ENCODE measurements at regions not wholly inside any gene's neighbourhood (a gene's known extent, or its start where the extent isn't known, plus 50 kb on each side); places are given as distances from the start of the nearest gene placed in this dataset.

GRCh38 chr6:132919045-132919860 is 104.9 kb downstream of the RPS12 start:
- Histone ChIP-seq H3F3A (replicated peaks; ENCODE audit: insufficient read depth) (no peaks in the 10 kb centered on the region), H3K27ac (ENCODE audit: low read depth in 2 of 2, low read length in 1 of 2) (no peak overlapping the region; a peak in 1 of 4 replicates), H2AFZ (ENCODE audit: low read depth) (no peak overlapping the region), H3K4me3 (ENCODE audit: low read depth in 2 of 2, low read length in 1 of 2) (no peak overlapping the region), H3K27me3 (ENCODE audit: insufficient read depth) (no peaks in the 10 kb centered on the region), H3K9me2 (no peaks in the 10 kb centered on the region), H3K79me2 (ENCODE audit: insufficient read depth) (no peaks in the 10 kb centered on the region), H3K4me1 (ENCODE audit: control insufficient read depth in 1 of 2, insufficient read depth in 2 of 2, low read depth in 1 of 2, low read length in 1 of 2) (peaks cover 0 to 3% of the 10 kb centered on the region in 2 experiments; a peak in 2 of 4 replicates), H4K20me1 (ENCODE audit: insufficient read depth) (no peaks in the 10 kb centered on the region), H3K36me3 (replicated peaks in 1 of 2; ENCODE audit: control insufficient read depth in 1 of 2, insufficient read depth in 2 of 2, low read length in 1 of 2) (no peaks in the 10 kb centered on the region), H3K9ac (no peak overlapping the region), H3K4me2 (no peak overlapping the region), H3K9me3 (no peaks in the 10 kb centered on the region)
- WGBS (ENCODE audit: low lambda C conversion rate), result 25% methylated on average over 4 of the region's 4 CpGs
- ChIA-PET CTCF (no interaction called here), POLR2A (no interaction called here)
- peak; percentile 6 for DNase-seq
- TF ChIP-seq JUND (IDR thresholded peaks at IDR 0.05), result no peak
- TF ChIP-seq EP300 (IDR thresholded peaks at IDR 0.05; ENCODE audit: borderline replicate concordance in 1 of 2, low read depth in 1 of 2, low read length in 1 of 2), result 0 out of 4 replicates have a peak, but pooled peaks of 1 of the 2 experiments have one; percentile 20
- no peak for TF ChIP-seq CTCF (IDR thresholded peaks at IDR 0.05)
- TF ChIP-seq IRF3 (IDR thresholded peaks at IDR 0.05; ENCODE audit: low read depth, low read length), result no peak
- peak; percentile 28; the same call in 1 of the 2 replicates for TF ChIP-seq RCOR1 (IDR thresholded peaks at IDR 0.05; ENCODE audit: low read length)
- no peak for TF ChIP-seq FOSL2 (IDR thresholded peaks at IDR 0.05; ENCODE audit: borderline replicate concordance, low read depth)

GRCh38 chr6:132927713-132928112 is 113.3 kb downstream of the RPS12 start:
- H3K27me3 ChIP-seq (ENCODE audit: insufficient read depth), result no peaks in the 10 kb centered on the region
- WGBS (ENCODE audit: low lambda C conversion rate), result 76% methylated on average over 4 of the region's 4 CpGs
- no peak overlapping the region for H3K4me2 ChIP-seq
- no peak overlapping the region for H3K9ac ChIP-seq
- peaks cover 0 to 4% of the 10 kb centered on the region in 2 experiments; a peak in 2 of 4 replicates for H3K4me1 ChIP-seq (ENCODE audit: control insufficient read depth in 1 of 2, insufficient read depth in 2 of 2, low read depth in 1 of 2, low read length in 1 of 2)
- H2AFZ ChIP-seq (ENCODE audit: low read depth), result no peak overlapping the region
- no peak overlapping the region for H3K27ac ChIP-seq (ENCODE audit: low read depth in 2 of 2, low read length in 1 of 2)
- ChIA-PET POLR2A (no interaction called here), CTCF (interaction anchor here (0.8 kb wide), 1 partner anchor 10 kb away, joined by 3 read pairs; no protein-coding TSS in a partner anchor)
- no peak overlapping the region for H3K4me3 ChIP-seq (ENCODE audit: low read depth in 2 of 2, low read length in 1 of 2)
- no peaks in the 10 kb centered on the region for H3K36me3 ChIP-seq (replicated peaks in 1 of 2; ENCODE audit: control insufficient read depth in 1 of 2, insufficient read depth in 2 of 2, low read length in 1 of 2)
- H4K20me1 ChIP-seq (ENCODE audit: insufficient read depth), result no peaks in the 10 kb centered on the region
- H3K9me2 ChIP-seq, result no peaks in the 10 kb centered on the region
- peak; percentile 5 for DNase-seq
- no peaks in the 10 kb centered on the region for H3F3A ChIP-seq (replicated peaks; ENCODE audit: insufficient read depth)
- no peaks in the 10 kb centered on the region for H3K9me3 ChIP-seq
- H3K79me2 ChIP-seq (ENCODE audit: insufficient read depth), result no peaks in the 10 kb centered on the region
- no peak for TF ChIP-seq NRF1 (IDR thresholded peaks at IDR 0.05; ENCODE audit: low read depth, low read length)
- TF ChIP-seq CTCF (IDR thresholded peaks at IDR 0.05), result no peak
- no peak for TF ChIP-seq NFIC (IDR thresholded peaks at IDR 0.05; ENCODE audit: borderline replicate concordance)
- no peak for TF ChIP-seq RCOR1 (IDR thresholded peaks at IDR 0.05; ENCODE audit: low read length)
- TF ChIP-seq FOXJ3 (CRISPR knock-in tag; IDR thresholded peaks at IDR 0.05), result no peak
- no peak for TF ChIP-seq RFX5 (IDR thresholded peaks at IDR 0.05; ENCODE audit: low read length)
- no peak for TF ChIP-seq FOXM1 (IDR thresholded peaks at IDR 0.05; ENCODE audit: low read depth)
- no peak for TF ChIP-seq SIN3A (IDR thresholded peaks at IDR 0.05; ENCODE audit: borderline replicate concordance, low read depth, low read length)
- TF ChIP-seq USF1 (IDR thresholded peaks at IDR 0.05; ENCODE audit: borderline replicate concordance, low read depth), result no peak
- TF ChIP-seq MXI1 (IDR thresholded peaks at IDR 0.05; ENCODE audit: low read depth, low read length), result no peak
- TF ChIP-seq GABPA (IDR thresholded peaks at IDR 0.05; ENCODE audit: low read depth), result no peak
- TF ChIP-seq CHD2 (IDR thresholded peaks at IDR 0.05; ENCODE audit: low read length, partially characterized antibody), result no peak
- TF ChIP-seq USF2 (IDR thresholded peaks at IDR 0.05; ENCODE audit: borderline replicate concordance, low read depth, low read length), result no peak
- no peak for TF ChIP-seq RAD21 (IDR thresholded peaks at IDR 0.05; ENCODE audit: low read length)
- TF ChIP-seq ELF1 (IDR thresholded peaks at IDR 0.05), result no peak
- TF ChIP-seq GATA2 (CRISPR knock-in tag; IDR thresholded peaks at IDR 0.05), result no peak

Data from SK-N-SH (cell line).